ENCODE measurements at regions not wholly inside any gene's neighbourhood (a gene's known extent, or its start where the extent isn't known, plus 50 kb on each side); places are given as distances from the start of the nearest gene placed in this dataset.

DNA sequence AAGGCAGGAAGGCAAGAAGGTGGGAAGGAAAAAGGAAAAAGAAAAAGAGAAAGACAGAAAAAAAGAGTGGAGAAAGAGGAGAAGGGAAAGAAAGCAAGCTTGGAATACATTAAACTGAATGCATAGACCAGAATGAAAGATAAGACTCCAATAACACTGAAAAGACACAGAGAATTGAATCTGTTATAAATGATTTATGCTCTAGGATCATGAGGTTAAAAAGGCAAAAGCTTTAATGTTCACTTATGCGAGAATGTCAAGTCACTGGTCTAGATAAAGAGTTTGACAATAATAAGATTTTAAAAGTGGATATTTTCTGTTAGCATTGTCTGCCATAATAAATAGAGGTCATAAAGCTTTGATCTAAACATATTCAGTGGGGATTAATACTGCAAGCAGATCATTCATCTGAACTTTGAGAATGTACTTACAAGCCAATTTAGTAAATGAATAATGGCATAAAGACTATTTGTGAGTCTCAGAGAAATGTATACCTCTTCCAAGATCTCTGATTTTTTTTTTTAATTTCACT is 1069.2 kb upstream of the SLC39A10 start:
- Histone ChIP-seq H3K9me2 (no peaks in the 10 kb centered on the region; the same call in 1 of the 2 replicates), H3K79me2 (ENCODE audit: insufficient read depth) (no peaks in the 10 kb centered on the region), H3K36me3 (replicated peaks in 1 of 2; ENCODE audit: control insufficient read depth in 1 of 2, insufficient read depth in 2 of 2, low read length in 1 of 2) (no peaks in the 10 kb centered on the region), H3K27ac (ENCODE audit: low read depth in 2 of 2, low read length in 1 of 2) (no peak overlapping the region), H2AFZ (ENCODE audit: low read depth) (no peak overlapping the region), H3K9me3 (no peaks in the 10 kb centered on the region), H3F3A (replicated peaks; ENCODE audit: insufficient read depth) (peaks cover 1% of the 10 kb centered on the region), H3K9ac (no peak overlapping the region), H3K4me1 (ENCODE audit: control insufficient read depth in 1 of 2, insufficient read depth in 2 of 2, low read depth in 1 of 2, low read length in 1 of 2) (no peaks in the 10 kb centered on the region), H3K4me2 (no peak overlapping the region), H4K20me1 (ENCODE audit: insufficient read depth) (no peaks in the 10 kb centered on the region), H3K27me3 (ENCODE audit: insufficient read depth) (no peaks in the 10 kb centered on the region), H3K4me3 (ENCODE audit: low read depth in 2 of 2, low read length in 1 of 2) (no peak overlapping the region)
- CTCF ChIA-PET = no interaction called here
- 7% methylated on average over 1 of the region's 1 CpG for WGBS (ENCODE audit: low lambda C conversion rate)
- TF ChIP-seq RFX5 (IDR thresholded peaks at IDR 0.05; ENCODE audit: low read length) = no peak
- TF ChIP-seq, protein P1, sequence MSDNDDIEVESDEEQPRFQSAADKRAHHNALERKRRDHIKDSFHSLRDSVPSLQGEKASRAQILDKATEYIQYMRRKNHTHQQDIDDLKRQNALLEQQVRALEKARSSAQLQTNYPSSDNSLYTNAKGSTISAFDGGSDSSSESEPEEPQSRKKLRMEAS (IDR thresholded peaks at IDR 0.05; ENCODE audit: low read depth) = no peak
- no peak for TF ChIP-seq JUND (IDR thresholded peaks at IDR 0.05)
- no peak for TF ChIP-seq GATA2 (CRISPR knock-in tag; IDR thresholded peaks at IDR 0.05)
- TF ChIP-seq, protein P2, sequence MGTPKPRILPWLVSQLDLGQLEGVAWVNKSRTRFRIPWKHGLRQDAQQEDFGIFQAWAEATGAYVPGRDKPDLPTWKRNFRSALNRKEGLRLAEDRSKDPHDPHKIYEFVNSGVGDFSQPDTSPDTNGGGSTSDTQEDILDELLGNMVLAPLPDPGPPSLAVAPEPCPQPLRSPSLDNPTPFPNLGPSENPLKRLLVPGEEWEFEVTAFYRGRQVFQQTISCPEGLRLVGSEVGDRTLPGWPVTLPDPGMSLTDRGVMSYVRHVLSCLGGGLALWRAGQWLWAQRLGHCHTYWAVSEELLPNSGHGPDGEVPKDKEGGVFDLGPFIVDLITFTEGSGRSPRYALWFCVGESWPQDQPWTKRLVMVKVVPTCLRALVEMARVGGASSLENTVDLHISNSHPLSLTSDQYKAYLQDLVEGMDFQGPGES (IDR thresholded peaks at IDR 0.05; ENCODE audit: low read depth, low read length) = no peak
- no peak for TF ChIP-seq TAF1 (IDR thresholded peaks at IDR 0.05; ENCODE audit: borderline replicate concordance, low read depth, low read length)
- TF ChIP-seq RAD21 (IDR thresholded peaks at IDR 0.05; ENCODE audit: low read length) = no peak
- TF ChIP-seq YY1 (IDR thresholded peaks at IDR 0.05; ENCODE audit: low read depth) = no peak
- TF ChIP-seq EP300 (IDR thresholded peaks at IDR 0.05; ENCODE audit: borderline replicate concordance in 1 of 2, low read depth in 1 of 2, low read length in 1 of 2) = no peak
- TF ChIP-seq RXRA (IDR thresholded peaks at IDR 0.05; ENCODE audit: borderline replicate concordance, low read depth) = no peak
- TF ChIP-seq RCOR1 (IDR thresholded peaks at IDR 0.05; ENCODE audit: low read length) = no peak
- no peak for TF ChIP-seq NFIC (IDR thresholded peaks at IDR 0.05; ENCODE audit: borderline replicate concordance)
- no peak for TF ChIP-seq SIN3A (IDR thresholded peaks at IDR 0.05; ENCODE audit: borderline replicate concordance, low read depth, low read length)
- TF ChIP-seq MXI1 (IDR thresholded peaks at IDR 0.05; ENCODE audit: low read depth, low read length) = no peak
- TF ChIP-seq CHD2 (IDR thresholded peaks at IDR 0.05; ENCODE audit: low read length, partially characterized antibody) = no peak
- no peak for TF ChIP-seq MEF2A (IDR thresholded peaks at IDR 0.05; ENCODE audit: borderline replicate concordance, low read depth)
- no peak for DNase-seq
- POLR2A ChIA-PET = no interaction called here

DNA sequence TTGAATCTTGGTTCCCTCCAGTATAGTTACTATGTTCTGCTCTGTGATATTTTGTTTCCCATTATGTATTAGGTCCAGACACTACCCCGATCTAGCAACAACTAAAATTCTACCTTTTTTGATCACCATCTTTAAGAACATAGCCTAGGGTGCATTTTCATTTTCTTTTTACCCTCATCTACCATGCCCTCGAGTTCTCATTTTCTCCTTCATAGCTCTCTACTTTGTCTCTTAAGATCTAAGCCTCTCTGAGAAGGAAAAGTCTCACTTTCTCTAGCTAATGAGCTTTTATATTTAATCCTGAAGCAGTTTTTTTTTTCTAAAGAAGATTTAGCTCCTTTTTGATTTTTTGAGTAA is 1089.4 kb upstream of the SLC39A10 start:
- H2AFZ ChIP-seq (ENCODE audit: low read depth) = no peak overlapping the region
- DNase-seq = no peak
- no peak for TF ChIP-seq NFIC (IDR thresholded peaks at IDR 0.05; ENCODE audit: borderline replicate concordance)
- TF ChIP-seq RAD21 (IDR thresholded peaks at IDR 0.05; ENCODE audit: low read length) = no peak
- no peak for TF ChIP-seq POLR2AphosphoS5 (IDR thresholded peaks at IDR 0.05; ENCODE audit: low read depth, low read length)
- 0 out of 2 replicates have a peak, but pooled peaks cover 3% of the 10 kb centered on the region for H3K9me2 ChIP-seq
- no peaks in the 10 kb centered on the region for H3K27me3 ChIP-seq (ENCODE audit: insufficient read depth)
- CTCF ChIA-PET = no interaction called here
- no peak overlapping the region for H3K27ac ChIP-seq (ENCODE audit: low read depth in 2 of 2, low read length in 1 of 2)
- H3K4me3 ChIP-seq (ENCODE audit: low read depth in 2 of 2, low read length in 1 of 2) = no peak overlapping the region
- no peak overlapping the region for H3K4me2 ChIP-seq
- no peaks in the 10 kb centered on the region for H3K36me3 ChIP-seq (replicated peaks in 1 of 2; ENCODE audit: control insufficient read depth in 1 of 2, insufficient read depth in 2 of 2, low read length in 1 of 2)
- no peaks in the 10 kb centered on the region for H3K9me3 ChIP-seq
- POLR2A ChIA-PET = no interaction called here
- H3K79me2 ChIP-seq (ENCODE audit: insufficient read depth) = no peaks in the 10 kb centered on the region
- no peaks in the 10 kb centered on the region for H4K20me1 ChIP-seq (ENCODE audit: insufficient read depth)
- no peak overlapping the region for H3K9ac ChIP-seq
- WGBS (ENCODE audit: low lambda C conversion rate) = 4% methylated on average over 2 of the region's 2 CpGs
- no peaks in the 10 kb centered on the region; a peak in 1 of 4 replicates for H3K4me1 ChIP-seq (ENCODE audit: control insufficient read depth in 1 of 2, insufficient read depth in 2 of 2, low read depth in 1 of 2, low read length in 1 of 2)
- no peaks in the 10 kb centered on the region for H3F3A ChIP-seq (replicated peaks; ENCODE audit: insufficient read depth)
